PC-3 (cell line): ENCODE measurements at regions not wholly inside any gene's neighbourhood (a gene's known extent, or its start where the extent isn't known, plus 50 kb on each side); places are given as distances from the start of the nearest gene placed in this dataset.

Source experiments
- ATAC-seq: fragments of 200-7000 bp; cut with Tn5 transposase; 2 replicates; pipeline ENCODE4 v1.9.1; 2020; ENCODE audit warnings: mild to moderate bottlenecking, moderate library complexity
- BruUV-seq: library from RNA; stranded (reverse); fragments of 400-500 nt; replicated peaks from 2 replicates; lab custom pipeline; 2021; lab: Mats Ljungman, UMichigan
- CTCF ChIA-PET: fragments of 300-600 bp; sonication (Branson Sonifier 250); formaldehyde crosslinking; loops from one replicate; lab custom pipeline; 2022; ENCODE audit warnings: antibody characterized with exemption; lab: Charles Lee
- POLR2A ChIA-PET: fragments of 300-600 bp; sonication (Branson Sonifier 250); formaldehyde crosslinking; loops from one replicate; lab custom pipeline; 2022; ENCODE audit warnings: antibody characterized with exemption; ENCODE audit not compliant: unreplicated experiment; lab: Charles Lee
- DNase-seq: peaks from one replicate; pipeline ENCODE4 v3.0.0-alpha.2; 2015
- H2AFZ ChIP-seq: fragments of 300-600 bp; sonication (generic); 2 replicates; pipeline ENCODE4 v1.6.0; 2016; ENCODE audit warnings: antibody characterized with exemption, low read length
- H3F3A ChIP-seq: fragments of 300-600 bp; sonication (generic); one replicate; pipeline ENCODE4 v1.6.0; 2017; ENCODE audit warnings: antibody characterized with exemption, low read length, control low read depth, mild to moderate bottlenecking; ENCODE audit not compliant: unreplicated experiment
- H3K27ac ChIP-seq: fragments of 300-600 bp; sonication (generic); 2 replicates; pipeline ENCODE4 v1.5.1; 2016; ENCODE audit warnings: mild to moderate bottlenecking, low read length
- H3K27me3 ChIP-seq: fragments of 300-600 bp; sonication (generic); 2 replicates; pipeline ENCODE4 v1.6.1; 2016; ENCODE audit warnings: low read length, mixed read lengths
- H3K36me3 ChIP-seq: fragments of 300-600 bp; sonication (generic); 2 replicates; pipeline ENCODE4 v1.6.1; 2016; ENCODE audit warnings: low read depth, mixed run types, low read length, mixed read lengths
- H3K4me1 ChIP-seq: fragments of 300-600 bp; sonication (generic); 2 replicates; pipeline ENCODE4 v1.5.1; 2016; ENCODE audit warnings: low read length; ENCODE audit not compliant: insufficient read depth
- H3K4me2 ChIP-seq: fragments of 300-600 bp; sonication (generic); 2 replicates; pipeline ENCODE4 v1.6.0; 2016; ENCODE audit warnings: low read length
- H3K4me3 ChIP-seq: fragments of 300-600 bp; sonication (generic); 2 replicates; pipeline ENCODE4 v1.5.1; 2016; ENCODE audit warnings: mild to moderate bottlenecking, low read length, mixed read lengths
- H3K79me2 ChIP-seq: fragments of 300-600 bp; sonication (generic); 2 replicates; pipeline ENCODE4 v1.6.1; 2017; ENCODE audit warnings: low read length, mixed read lengths
- H3K9ac ChIP-seq: fragments of 300-600 bp; sonication (generic); 2 replicates; pipeline ENCODE4 v1.6.0; 2016; ENCODE audit warnings: mild to moderate bottlenecking, low read length
- H3K9me2 ChIP-seq: fragments of 300-600 bp; sonication (generic); replicated peaks from 2 replicates; pipeline ENCODE4 v1.6.1; 2016; ENCODE audit warnings: mixed run types, low read length, mixed read lengths
- H3K9me3 ChIP-seq: fragments of 300-600 bp; sonication (generic); 2 replicates; pipeline ENCODE4 v1.6.1; 2016; ENCODE audit warnings: low read length, mixed read lengths
- H4K20me1 ChIP-seq: fragments of 300-600 bp; sonication (generic); 2 replicates; pipeline ENCODE4 v1.6.1; 2016; ENCODE audit warnings: low read length, mixed read lengths
- EZH2 ChIP-seq: fragments of 300-600 bp; sonication (generic); IDR thresholded peaks from one replicate; pipeline ENCODE4 v1.6.1; 2017; ENCODE audit warnings: antibody characterized with exemption, mild to moderate bottlenecking, low read length; ENCODE audit not compliant: unreplicated experiment
- EZH2phosphoT487 ChIP-seq: fragments of 300-600 bp; sonication (generic); IDR thresholded peaks from 2 replicates; pipeline ENCODE4 v1.6.1; 2018; ENCODE audit warnings: mild to moderate bottlenecking, antibody characterized with exemption, low read length, borderline replicate concordance
- intact Hi-C: fragments of 100-400 bp; cut with micrococcal nuclease; formaldehyde crosslinking; loops from 2 replicates; pipeline ENCODE4 v1.9.0; 2023
- TF ChIP-seq, protein P1 (sequence below): fragments of 300-600 bp; sonication (generic); conservative IDR thresholded peaks from 2 replicates; pipeline ENCODE4 v1.5.1; 2017; ENCODE audit warnings: antibody characterized with exemption, low read depth, mild to moderate bottlenecking, low read length

DNA sequence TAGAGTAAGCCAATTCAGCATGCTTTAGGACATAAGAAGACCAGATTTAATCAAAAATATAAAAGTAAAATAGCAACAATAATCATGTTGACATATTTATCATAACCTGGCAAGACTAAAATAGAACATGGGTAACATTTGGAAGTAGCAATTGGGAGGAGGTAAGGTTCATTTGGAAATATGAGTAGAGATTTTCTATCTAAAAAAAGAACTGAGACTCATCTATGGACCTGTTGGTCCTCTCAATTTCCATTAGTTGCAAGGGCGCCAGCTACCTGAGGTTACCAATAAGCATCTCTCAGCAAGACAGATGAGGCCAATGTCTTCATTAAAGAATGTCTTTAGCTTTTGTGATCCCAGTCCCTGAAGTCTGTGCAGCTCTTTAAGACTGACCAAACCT is 196.0 kb downstream of the IRS1 start:
- ChIA-PET POLR2A (no interaction called here), CTCF (no interaction called here)
- Histone ChIP-seq H3K4me1 (no peaks in the 10 kb centered on the region), H3K9me2 (no peaks in the 10 kb centered on the region), H3K36me3 (no peaks in the 10 kb centered on the region), H3K27ac (no peak overlapping the region), H3K4me2 (no peak overlapping the region), H3K9me3 (no peaks in the 10 kb centered on the region), H3K27me3 (no peaks in the 10 kb centered on the region), H3K9ac (no peak overlapping the region), H3K79me2 (no peaks in the 10 kb centered on the region), H3F3A (no peaks in the 10 kb centered on the region), H3K4me3 (no peak overlapping the region), H4K20me1 (no peaks in the 10 kb centered on the region), H2AFZ (no peak overlapping the region)
- ATAC-seq (no peak), DNase-seq (no peak)
- no TSS peak for BruUV-seq
- intact Hi-C loops, result no loop called here
- no peak for TF ChIP-seq EZH2
- TF ChIP-seq EZH2phosphoT487, result no peak
- TF ChIP-seq, protein P1, sequence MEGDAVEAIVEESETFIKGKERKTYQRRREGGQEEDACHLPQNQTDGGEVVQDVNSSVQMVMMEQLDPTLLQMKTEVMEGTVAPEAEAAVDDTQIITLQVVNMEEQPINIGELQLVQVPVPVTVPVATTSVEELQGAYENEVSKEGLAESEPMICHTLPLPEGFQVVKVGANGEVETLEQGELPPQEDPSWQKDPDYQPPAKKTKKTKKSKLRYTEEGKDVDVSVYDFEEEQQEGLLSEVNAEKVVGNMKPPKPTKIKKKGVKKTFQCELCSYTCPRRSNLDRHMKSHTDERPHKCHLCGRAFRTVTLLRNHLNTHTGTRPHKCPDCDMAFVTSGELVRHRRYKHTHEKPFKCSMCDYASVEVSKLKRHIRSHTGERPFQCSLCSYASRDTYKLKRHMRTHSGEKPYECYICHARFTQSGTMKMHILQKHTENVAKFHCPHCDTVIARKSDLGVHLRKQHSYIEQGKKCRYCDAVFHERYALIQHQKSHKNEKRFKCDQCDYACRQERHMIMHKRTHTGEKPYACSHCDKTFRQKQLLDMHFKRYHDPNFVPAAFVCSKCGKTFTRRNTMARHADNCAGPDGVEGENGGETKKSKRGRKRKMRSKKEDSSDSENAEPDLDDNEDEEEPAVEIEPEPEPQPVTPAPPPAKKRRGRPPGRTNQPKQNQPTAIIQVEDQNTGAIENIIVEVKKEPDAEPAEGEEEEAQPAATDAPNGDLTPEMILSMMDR, result no peak

DNA sequence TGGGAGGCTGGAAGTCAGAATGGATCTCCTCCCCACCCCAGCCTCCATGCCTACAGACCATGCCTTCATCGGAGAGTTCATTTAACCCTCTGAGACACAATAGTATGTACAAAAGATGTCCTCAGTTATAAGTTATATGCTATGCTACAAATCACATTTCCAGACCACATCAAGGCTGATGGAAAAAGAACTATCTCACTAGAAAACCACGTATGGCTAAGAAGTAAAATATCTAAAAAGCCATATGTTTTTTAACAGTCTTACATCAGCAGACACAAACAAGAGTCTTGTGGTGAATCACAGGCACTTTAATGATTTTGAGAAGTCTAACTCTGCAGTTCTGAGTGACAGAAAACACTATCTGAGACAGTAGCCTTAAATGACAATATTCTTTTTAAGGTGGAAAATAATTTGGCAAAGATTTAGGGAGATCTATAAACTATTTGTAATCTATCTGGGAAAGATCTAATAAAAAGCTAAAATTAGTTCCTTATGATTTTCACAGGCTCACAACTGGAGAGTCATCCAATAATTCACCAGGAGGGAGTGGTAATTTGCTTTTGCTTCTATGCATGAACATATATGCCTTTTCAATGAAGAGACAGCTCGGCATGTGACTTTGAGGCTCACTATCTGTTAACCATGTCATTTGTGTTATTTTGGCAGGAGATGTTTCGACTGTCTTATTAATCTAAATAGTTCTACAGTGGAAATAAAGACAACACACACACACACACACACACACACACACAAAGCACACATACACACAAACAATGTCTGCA is 197.5 kb downstream of the IRS1 start:
- CTCF ChIA-PET, result no interaction called here
- H3K27me3 ChIP-seq, result no peaks in the 10 kb centered on the region
- intact Hi-C loops, result no loop called here

More for the DNA sequence above, 197.5 kb downstream of the IRS1 start:
- no peaks in the 10 kb centered on the region for H3F3A ChIP-seq
- ATAC-seq, result no peak
- no peak overlapping the region for H3K4me2 ChIP-seq
- no peaks in the 10 kb centered on the region for H3K9me2 ChIP-seq
- H3K9ac ChIP-seq, result no peak overlapping the region
- no peak for TF ChIP-seq EZH2
- no peak for TF ChIP-seq EZH2phosphoT487
- TF ChIP-seq, protein P1, result no peak
- H3K79me2 ChIP-seq, result no peaks in the 10 kb centered on the region
- no peaks in the 10 kb centered on the region for H3K36me3 ChIP-seq
- BruUV-seq, result no TSS peak
- H3K9me3 ChIP-seq, result no peaks in the 10 kb centered on the region
- H3K4me3 ChIP-seq, result no peak overlapping the region
- POLR2A ChIA-PET, result no interaction called here
- no peak overlapping the region for H3K27ac ChIP-seq
- DNase-seq, result no peak
- no peaks in the 10 kb centered on the region for H3K4me1 ChIP-seq
- H4K20me1 ChIP-seq, result no peaks in the 10 kb centered on the region
- H2AFZ ChIP-seq, result no peak overlapping the region
